ENCODE measurements at regions not wholly inside any gene's neighbourhood (a gene's known extent, or its start where the extent isn't known, plus 50 kb on each side); places are given as distances from the start of the nearest gene placed in this dataset.
"Not testable (repeated sequence)": the region's sequence is repeated elsewhere in the genome, so short reads cannot be mapped to it uniquely, and the experiment has no call there.

- H3K4me3 ChIP-seq (replicated peaks in 1 of 4; ENCODE audit: control extremely low read depth in 1 of 4, insufficient read depth in 1 of 4, low read depth in 3 of 4, low read length in 4 of 4) = no peak overlapping the region
- H3K4me1 ChIP-seq (ENCODE audit: control insufficient read depth, extremely low read depth, insufficient read depth, low read length) = no peaks in the 10 kb centered on the region
- H3K27me3 ChIP-seq (ENCODE audit: control insufficient read depth, insufficient read depth, low read length) = no peaks in the 10 kb centered on the region
- no peaks in the 10 kb centered on the region for H3K9me3 ChIP-seq (ENCODE audit: control insufficient read depth, insufficient read depth, low read depth, low read length)
- H3K9ac ChIP-seq (ENCODE audit: insufficient read depth, low read length) = no peak overlapping the region
- H4K20me1 ChIP-seq (ENCODE audit: control insufficient read depth, extremely low read depth, insufficient read depth, low read length) = no peaks in the 10 kb centered on the region
- no peaks in the 10 kb centered on the region for H3K79me2 ChIP-seq (ENCODE audit: control insufficient read depth, insufficient read depth, low read length)
- H2AFZ ChIP-seq (ENCODE audit: low read length) = no peak overlapping the region
- no peak overlapping the region for H3K4me2 ChIP-seq (ENCODE audit: extremely low read depth, insufficient read depth, low read length)
- DNase-seq (ENCODE audit: low read depth in 2 of 2) = peak in 1 of 2 donors; percentile 0
- TF ChIP-seq, protein P1, sequence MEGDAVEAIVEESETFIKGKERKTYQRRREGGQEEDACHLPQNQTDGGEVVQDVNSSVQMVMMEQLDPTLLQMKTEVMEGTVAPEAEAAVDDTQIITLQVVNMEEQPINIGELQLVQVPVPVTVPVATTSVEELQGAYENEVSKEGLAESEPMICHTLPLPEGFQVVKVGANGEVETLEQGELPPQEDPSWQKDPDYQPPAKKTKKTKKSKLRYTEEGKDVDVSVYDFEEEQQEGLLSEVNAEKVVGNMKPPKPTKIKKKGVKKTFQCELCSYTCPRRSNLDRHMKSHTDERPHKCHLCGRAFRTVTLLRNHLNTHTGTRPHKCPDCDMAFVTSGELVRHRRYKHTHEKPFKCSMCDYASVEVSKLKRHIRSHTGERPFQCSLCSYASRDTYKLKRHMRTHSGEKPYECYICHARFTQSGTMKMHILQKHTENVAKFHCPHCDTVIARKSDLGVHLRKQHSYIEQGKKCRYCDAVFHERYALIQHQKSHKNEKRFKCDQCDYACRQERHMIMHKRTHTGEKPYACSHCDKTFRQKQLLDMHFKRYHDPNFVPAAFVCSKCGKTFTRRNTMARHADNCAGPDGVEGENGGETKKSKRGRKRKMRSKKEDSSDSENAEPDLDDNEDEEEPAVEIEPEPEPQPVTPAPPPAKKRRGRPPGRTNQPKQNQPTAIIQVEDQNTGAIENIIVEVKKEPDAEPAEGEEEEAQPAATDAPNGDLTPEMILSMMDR (conservative IDR thresholded peaks at IDR 0.05 in 1 of 2, IDR thresholded peaks at IDR 0.05 in 1 of 2; ENCODE audit: low read depth in 1 of 2, low read length in 2 of 2) = no peak
- no peak for TF ChIP-seq EZH2 (IDR thresholded peaks at IDR 0.05; ENCODE audit: low read length, missing control alignments)
- H3K36me3 ChIP-seq (ENCODE audit: control insufficient read depth, insufficient read depth, low read length) = no peaks in the 10 kb centered on the region
- H3K27ac ChIP-seq (ENCODE audit: insufficient read depth, low read length) = no peak overlapping the region
These were observed 183.2 kb upstream of the LRFN5 start for GRCh38 chr14:41423503-41423902.

DNA sequence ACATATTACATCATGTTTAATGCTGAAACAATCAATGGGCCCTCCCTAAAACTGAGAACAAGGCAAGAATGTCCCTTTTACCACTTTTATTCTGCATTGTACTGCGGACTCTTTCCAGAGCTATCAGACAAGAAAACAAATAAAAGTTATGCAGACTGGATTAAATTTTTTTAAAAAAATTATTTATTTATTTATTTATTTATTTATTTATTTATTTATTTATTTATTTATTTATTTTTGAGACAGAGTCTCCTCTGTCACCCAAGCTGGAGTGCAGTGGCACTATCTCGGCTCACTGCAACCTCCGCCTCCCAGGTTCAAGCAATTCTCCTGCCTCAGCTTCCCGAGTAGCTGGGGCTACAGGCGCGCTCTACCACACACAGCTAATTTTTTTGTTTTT lies 185.4 kb upstream of the LRFN5 start:
- H3K4me3 ChIP-seq (replicated peaks in 1 of 4; ENCODE audit: control extremely low read depth in 1 of 4, insufficient read depth in 1 of 4, low read depth in 3 of 4, low read length in 4 of 4); H4K20me1 ChIP-seq (ENCODE audit: control insufficient read depth, extremely low read depth, insufficient read depth, low read length); H2AFZ ChIP-seq (ENCODE audit: low read length); H3K4me1 ChIP-seq (ENCODE audit: control insufficient read depth, extremely low read depth, insufficient read depth, low read length); DNase-seq (ENCODE audit: low read depth in 2 of 2); H3K79me2 ChIP-seq (ENCODE audit: control insufficient read depth, insufficient read depth, low read length); H3K9me3 ChIP-seq (ENCODE audit: control insufficient read depth, insufficient read depth, low read depth, low read length); H3K9ac ChIP-seq (ENCODE audit: insufficient read depth, low read length); H3K27ac ChIP-seq (ENCODE audit: insufficient read depth, low read length); H3K27me3 ChIP-seq (ENCODE audit: control insufficient read depth, insufficient read depth, low read length); H3K4me2 ChIP-seq (ENCODE audit: extremely low read depth, insufficient read depth, low read length); H3K36me3 ChIP-seq (ENCODE audit: control insufficient read depth, insufficient read depth, low read length): not testable (repeated sequence)

DNA sequence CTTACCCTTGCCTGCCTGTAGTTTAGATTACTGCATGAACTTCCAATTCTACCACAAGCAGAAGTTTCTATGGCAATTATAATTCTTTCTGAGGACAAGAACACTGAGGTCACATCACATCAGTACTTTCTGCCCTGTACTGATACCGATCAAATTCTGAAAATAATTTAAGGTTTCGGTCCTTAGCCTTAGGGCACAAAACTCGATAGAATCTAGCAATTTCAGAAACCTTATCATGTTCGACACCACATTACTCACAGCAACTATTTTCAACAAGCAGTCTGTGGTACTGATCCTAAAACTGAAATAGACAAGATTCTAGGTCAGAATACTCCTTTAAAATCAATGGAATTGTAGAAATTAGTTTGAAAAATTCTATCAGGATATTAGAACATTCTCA lies 187.0 kb upstream of the LRFN5 start:
- H3K36me3 ChIP-seq (ENCODE audit: control insufficient read depth, insufficient read depth, low read length) = no peaks in the 10 kb centered on the region
- no peak overlapping the region for H3K4me3 ChIP-seq (replicated peaks in 1 of 4; ENCODE audit: control extremely low read depth in 1 of 4, insufficient read depth in 1 of 4, low read depth in 3 of 4, low read length in 4 of 4)
- no peak for DNase-seq (ENCODE audit: low read depth in 2 of 2)
- no peak overlapping the region for H3K27ac ChIP-seq (ENCODE audit: insufficient read depth, low read length)
- H3K4me1 ChIP-seq (ENCODE audit: control insufficient read depth, extremely low read depth, insufficient read depth, low read length) = no peaks in the 10 kb centered on the region
- no peaks in the 10 kb centered on the region for H3K9me3 ChIP-seq (ENCODE audit: control insufficient read depth, insufficient read depth, low read depth, low read length)
- H3K4me2 ChIP-seq (ENCODE audit: extremely low read depth, insufficient read depth, low read length) = no peak overlapping the region
- H4K20me1 ChIP-seq (ENCODE audit: control insufficient read depth, extremely low read depth, insufficient read depth, low read length) = no peaks in the 10 kb centered on the region
- no peaks in the 10 kb centered on the region for H3K27me3 ChIP-seq (ENCODE audit: control insufficient read depth, insufficient read depth, low read length)
- TF ChIP-seq, protein P1 (conservative IDR thresholded peaks at IDR 0.05 in 1 of 2, IDR thresholded peaks at IDR 0.05 in 1 of 2; ENCODE audit: low read depth in 1 of 2, low read length in 2 of 2) = no peak
- no peak for TF ChIP-seq EZH2 (IDR thresholded peaks at IDR 0.05; ENCODE audit: low read length, missing control alignments)
- H3K9ac ChIP-seq (ENCODE audit: insufficient read depth, low read length) = no peak overlapping the region
- H3K79me2 ChIP-seq (ENCODE audit: control insufficient read depth, insufficient read depth, low read length) = no peaks in the 10 kb centered on the region
- H2AFZ ChIP-seq (ENCODE audit: low read length) = no peak overlapping the region

All from fibroblast of lung (primary cell).